Cerebellar nuclear complex (tissue), 1 donor: ENCODE measurements at regions not wholly inside any gene's neighbourhood (a gene's known extent, or its start where the extent isn't known, plus 50 kb on each side); places are given as distances from the start of the nearest gene placed in this dataset.
"Not testable (repeated sequence)": the region's sequence is repeated elsewhere in the genome, so short reads cannot be mapped to it uniquely, and the experiment has no call there.

Source experiments
- DNase-seq, 2 experiments: peaks; one replicate each; lab custom pipeline; 2025; lab: John Stamatoyannopoulos, UW

DNA sequence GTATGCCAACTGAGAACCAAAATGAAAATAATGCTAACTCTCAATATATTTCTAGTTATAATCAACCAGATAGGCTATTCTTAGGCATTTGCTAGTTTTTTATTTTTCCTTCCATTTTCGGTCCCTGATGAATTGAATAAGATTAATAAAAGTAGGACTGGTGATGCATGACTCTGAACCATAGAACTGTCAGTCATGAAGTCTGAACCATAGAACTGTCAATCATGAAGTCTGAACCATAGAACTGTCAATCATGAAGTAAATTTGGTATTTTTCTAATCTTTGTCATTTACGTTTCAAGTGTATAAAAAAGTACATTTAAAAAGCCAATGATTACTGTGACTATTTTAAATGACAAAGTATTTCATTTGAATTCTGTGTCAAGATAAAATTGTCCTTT is 460.2 kb upstream of the NDST3 start:
- no peak for DNase-seq

DNA sequence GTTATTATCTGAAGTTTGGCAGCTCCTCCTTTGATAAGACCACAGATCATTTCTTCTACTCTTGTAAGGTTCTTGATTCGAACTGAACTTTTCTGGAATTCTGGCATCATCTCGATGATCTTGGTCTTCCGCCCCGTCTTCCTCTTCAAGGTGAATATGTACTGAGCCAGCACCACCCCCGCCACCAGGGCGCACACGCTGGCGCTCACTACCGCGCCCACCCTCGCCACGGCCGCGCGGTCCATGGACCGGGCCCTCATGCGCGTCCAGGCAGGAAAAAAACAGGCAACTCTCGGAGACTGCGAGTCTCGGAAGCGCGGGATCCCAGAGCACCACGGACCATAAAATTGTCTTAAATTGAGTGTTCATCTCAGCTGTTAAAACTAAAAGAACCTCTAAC is 458.4 kb upstream of the NDST3 start:
- DNase-seq: no peak

DNA sequence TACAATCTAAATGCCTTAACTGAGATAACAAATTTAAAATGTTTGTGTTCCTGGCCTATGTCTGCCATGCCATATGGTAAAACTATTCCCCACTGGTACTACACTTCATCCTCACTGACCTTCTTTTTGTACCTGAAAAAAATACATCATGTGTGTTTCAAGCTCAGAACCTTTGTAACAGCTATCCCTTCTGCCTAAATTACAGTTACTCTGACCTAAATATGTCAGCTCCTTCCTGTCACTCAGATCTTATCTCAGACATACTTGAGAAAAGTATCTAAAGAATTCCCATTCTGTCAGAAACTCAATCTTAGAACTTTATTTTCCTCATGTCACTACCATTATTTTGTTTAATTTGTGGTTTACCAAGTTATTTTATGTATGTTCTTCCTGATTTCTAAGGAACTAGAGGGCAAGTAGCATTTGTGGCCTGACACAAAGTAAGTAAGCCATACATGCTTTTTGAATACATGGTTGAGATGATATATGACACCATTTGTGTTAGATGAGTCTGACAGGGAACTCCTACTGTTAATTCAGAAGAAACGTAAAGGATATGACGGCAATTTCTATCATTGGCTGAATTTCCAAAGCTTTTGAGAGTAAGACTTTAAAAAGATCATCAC is 456.5 kb upstream of the NDST3 start:
- DNase-seq: no peak

DNA sequence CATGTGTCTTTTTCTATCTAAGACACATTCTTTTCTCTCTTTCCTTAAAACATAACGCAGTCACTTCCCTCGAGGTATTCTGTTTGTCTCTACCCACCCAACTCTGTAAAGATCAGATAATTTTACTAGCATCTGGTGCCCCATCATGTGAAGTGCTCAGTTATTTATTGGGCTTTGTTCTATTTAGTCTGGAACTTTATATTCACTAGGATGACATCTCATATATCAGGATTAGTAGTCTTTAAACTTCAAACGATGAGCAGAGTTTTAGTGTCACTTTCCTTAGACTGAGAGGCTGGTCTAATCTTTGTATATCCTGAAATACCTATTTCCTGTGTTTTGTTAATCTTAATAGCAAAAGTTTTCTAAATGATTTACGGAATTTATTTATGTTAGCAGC is 445.5 kb upstream of the NDST3 start:
- DNase-seq: no peak

DNA sequence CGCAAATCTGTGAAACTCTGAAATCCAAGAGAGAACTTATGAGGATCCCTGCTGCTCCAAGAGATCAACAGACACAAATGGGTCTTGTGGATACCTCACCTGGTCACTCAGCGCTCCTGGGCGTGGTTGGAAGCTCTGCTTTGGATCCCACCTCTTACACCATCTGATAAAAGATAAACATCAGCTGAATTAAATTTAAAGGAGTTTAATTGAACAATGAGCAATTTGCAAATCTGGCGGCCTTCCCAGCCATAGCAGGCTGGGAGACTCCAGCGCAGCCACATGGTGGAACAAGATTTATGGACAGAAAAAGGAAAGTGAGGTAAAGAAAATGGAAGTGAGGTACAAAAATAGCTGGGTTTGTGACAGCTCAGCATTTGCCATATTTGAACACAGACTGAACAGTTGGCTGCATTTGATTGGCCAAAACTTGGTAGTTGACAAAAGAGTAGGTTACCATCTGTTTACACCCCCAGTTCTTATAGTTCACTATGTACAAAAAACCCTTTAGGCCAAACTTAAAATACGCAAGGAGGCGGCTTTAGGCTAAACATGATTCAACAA is 437.3 kb upstream of the NDST3 start:
- DNase-seq: no peak

DNA sequence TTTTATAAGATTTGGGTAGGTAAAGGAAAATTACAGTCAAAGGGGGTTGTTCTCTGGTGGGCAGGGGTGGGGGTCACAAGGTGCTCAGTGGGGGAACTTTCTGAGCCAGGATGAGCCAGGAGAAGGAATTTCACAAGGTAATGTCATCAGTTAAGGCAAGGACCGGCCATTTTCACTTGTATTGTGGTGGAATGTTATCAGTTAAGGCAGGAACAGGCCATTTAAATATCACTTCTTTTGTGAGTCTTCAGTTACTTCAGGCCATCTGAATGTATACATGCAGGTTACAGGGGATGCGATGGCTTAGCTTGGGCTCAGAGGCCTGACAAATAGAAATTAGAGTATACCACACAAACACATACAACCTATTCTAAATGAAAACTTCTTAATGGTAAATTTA is 434.9 kb upstream of the NDST3 start:
- DNase-seq: not testable (repeated sequence)

DNA sequence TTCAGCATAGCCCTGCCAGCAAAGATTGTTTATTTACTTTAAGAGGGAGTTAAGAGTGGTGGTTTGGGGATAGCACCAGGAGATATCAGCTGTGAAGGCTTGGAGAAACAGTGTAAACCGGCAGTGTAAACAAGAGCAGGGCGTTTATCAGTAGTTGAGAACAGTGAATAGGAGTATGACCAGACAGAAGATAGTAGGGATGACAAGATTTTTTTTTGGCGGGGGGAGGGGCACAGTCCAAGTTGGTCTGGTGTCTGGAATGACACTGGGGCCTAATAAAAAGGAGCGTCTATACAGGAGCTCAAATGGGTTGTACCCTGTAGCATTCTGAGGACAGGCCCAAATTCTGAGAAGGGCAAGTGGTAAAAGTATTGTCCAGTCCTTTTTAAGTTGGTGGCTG is 433.4 kb upstream of the NDST3 start:
- DNase-seq: not testable (repeated sequence)

DNA sequence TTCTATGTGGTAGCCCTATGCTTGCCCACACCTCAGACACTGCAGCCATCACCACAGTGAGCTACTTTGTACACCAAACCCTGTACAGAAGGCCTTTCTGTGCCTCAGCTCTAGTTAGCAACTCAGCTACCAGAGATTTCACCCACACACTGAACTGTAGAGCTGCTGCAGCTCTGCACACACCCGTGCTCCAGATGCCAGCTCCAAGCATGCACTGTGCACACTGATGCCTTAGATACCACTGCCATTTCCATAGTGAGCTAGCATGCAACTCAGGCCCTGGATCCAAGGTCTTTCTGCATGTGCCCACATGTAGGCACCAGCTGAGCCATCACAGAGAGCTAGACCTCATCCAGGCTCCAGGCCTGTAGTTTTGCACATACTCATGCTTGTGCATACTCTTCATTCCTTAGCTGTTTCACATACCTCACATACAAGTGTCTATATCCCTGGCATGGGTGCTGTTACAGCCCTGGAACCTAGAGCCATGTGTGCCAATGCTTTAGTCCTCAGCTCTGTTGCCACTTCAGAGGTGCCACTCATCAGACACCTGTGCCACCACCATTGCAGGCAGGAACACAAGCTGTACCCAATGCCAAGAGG is 423.5 kb upstream of the NDST3 start:
- no peak for DNase-seq

DNA sequence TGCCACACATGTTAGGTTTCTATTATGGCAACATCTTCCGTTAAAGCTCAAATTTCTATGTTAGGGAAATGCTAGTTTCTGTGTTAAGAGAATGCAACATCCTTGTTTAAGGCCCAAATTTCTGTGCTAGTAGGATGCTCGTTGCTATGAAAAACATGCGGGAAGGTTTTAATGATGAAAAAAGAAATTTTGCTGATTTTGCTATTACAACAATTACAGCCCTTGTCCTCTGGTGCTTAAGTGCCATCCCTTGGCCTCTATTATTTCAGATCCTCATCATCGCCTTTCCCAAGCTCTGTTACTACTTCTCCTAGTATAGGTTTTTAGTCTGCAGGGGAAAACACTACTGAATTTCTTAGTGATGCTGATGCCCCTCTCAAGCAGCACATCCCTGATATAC is 412.6 kb upstream of the NDST3 start:
- DNase-seq: no peak

DNA sequence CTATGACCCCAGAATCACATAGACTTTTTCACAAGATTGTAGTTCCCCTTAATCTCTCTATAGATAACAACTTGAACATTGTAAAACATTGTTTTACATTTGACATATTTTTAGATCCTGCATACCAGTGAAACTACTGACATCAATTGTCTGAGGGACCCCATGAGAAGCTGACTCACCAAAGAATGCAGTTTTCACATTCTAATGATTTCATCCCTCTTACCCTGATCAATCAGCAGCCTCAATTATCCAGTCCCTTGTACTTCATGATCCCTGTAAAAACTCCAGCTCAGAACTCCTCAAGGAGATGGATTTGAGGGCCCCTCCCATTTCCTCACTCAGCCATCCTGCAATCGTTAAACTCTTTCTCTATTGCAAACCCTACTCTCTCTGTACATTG is 411.0 kb upstream of the NDST3 start:
- no peak for DNase-seq

DNA sequence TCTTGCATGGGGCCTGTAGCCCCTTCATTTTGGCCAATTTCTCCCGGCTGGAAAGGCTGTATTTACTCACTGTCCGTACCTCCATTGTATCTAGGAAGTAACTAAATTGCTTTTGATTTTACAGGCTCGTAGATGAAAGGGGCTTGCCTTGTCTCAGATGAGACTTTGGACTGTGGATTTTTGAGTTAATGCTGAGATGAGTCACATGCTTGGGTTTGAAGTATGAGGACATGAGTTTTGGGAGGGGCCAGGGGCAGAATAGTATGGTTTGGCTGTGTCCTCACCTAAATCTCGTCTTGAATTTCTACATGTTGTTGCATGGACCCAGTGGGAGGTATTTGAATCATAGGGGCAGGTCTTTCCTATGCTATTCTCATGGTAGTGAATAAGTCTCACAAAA is 407.6 kb upstream of the NDST3 start:
- DNase-seq: no peak

DNA sequence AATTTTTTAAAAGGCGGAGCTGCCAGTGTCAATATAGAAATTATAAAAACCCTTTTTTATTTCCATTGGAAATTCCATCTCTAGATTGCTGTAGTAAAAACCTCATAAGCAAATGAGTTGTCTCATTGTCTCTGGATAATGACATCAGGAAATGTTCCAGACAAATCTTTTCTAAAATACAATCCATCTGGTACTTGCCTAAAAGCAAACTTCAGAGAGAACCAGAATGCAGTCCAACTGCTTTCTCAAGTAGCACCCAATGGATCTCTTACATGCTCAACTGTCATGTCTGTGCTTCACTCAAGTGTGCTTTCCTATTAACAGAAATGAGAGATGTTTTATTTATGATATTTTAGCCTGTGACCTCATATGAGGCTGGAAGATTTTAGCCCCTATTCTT is 399.6 kb upstream of the NDST3 start:
- DNase-seq: no peak

DNA sequence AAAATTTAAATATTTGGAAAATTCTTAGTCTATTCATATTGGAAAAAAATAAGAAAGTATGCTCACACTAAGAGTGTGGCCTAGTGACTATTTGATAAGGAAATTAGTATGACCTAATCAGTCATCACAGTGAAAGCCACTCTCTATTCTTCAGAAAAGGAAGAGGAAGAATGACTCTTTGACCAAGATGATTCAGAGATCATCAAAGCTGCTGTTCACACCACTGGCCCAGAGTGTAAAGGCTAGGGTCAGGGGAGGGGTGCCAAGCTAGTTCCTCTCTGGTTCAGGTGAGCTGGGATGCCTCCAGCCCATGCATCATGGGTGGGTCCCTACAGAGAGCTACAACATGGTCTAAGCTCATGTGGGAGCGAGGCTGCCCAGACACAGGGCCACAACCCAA is 396.9 kb upstream of the NDST3 start:
- DNase-seq: no peak

DNA sequence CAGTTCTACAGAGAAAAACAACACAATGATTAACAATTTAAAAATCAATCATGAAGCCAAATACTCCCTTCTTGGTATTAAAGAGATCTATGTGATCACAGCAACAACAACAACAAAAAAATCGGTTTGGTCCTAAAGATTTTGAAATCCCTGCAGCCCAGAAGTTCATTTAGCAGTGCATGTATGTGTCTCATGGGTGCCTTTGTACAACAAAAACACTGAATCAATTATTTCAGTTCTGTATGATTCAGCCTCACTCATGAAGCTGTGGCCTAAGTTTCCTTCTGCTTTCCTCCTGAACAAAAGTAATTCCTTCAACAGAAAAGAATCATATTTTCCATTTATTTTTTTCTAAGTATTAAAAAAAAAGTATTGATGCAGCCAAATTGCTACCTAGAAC is 393.4 kb upstream of the NDST3 start:
- DNase-seq: no peak

DNA sequence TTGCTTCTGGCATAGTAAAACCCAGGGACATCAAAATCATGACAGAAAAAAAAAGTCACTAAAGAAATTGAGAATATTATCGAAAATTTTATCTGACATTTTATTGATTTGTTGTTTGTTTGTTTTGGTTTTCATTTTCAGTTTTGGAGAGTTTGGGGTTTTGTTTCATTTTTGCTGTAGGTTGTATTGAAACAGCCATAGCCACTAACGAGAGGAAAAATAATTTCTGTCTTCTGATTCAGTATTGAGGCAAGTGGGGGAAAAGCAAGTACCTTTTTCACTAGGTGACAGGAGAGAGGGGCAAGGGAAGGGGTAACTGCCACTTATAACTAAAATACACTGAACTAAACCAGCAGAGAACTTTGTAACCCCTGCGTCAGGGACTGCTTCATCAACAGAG is 392.8 kb upstream of the NDST3 start:
- DNase-seq: no peak

DNA sequence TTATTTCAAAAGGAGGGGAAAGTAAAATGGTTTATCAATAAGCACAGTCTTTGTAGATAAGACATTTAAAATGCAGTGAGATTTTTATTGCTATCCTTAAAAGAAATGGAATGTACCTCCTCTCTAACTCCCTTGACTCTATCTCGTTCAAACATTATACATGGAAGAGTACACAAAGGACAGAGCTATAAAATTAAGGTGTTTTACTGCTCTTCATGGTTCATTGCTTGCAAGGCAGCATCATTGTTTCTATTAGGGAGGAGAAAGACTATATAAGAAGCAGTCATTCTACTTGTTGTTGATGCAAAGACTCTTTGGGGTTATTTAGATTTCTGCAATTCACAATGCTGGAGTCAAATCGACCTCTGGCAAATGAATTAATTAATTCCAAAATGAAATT is 380.2 kb upstream of the NDST3 start:
- no peak for DNase-seq

DNA sequence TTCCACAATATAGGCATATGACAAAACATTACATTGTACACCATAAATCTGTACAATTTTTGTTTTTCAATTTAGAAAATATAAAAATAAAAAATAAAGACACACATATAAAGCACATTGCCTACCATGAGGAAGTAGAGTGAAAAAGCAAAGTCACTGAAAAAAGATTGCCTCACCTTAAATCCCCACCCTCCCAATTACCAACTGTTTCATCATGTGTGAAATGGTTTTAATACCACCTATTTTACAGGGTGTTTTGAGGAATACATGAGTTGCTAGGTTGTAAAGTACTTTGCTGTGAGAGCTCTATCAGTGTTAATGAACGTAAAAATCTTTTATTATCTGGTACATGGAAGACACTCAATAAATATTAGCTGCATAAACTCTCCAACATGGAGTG is 373.6 kb upstream of the NDST3 start:
- DNase-seq: no peak

DNA sequence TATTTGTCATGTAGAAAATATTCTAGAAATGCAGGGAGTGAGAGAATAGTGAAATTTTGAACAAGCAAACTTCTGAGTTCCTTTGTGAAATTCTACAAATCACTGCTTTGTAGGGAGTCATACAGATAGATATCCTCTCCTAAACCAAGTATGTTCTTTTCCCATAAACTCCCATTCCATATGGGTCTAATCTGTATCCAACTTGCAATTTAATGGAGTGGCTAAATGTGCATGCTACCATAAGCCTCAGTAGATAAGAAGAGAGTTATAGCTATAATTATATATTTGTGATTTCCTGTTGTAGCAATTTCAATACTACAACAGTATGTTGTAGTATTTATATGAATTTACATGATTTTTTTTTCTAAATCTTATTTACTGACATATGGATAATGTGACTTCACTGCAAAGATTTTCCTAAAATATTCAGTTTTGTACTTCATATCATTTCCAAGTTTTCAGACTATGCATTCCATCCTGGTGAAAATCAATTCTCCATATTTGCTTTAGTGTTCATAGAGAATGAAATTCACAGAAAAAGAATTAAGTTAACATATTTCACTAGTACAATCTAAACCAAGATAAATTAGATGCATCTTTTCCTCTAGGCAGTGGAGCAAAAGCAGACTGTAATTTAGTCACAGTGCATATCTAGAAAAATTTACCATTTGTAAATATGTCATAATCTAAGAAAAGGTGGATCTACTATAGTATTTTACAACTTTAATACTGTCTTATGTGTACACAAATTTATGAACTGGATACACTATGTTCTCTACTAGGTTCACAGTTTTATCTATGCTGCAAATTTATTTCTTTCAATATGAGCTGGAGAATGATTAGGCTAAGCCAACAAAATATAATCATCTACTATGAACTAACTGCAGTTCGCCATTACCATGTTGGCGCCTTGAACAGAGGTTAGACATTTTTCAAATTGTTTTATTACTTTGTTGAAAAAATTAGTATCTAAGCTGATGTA is 372.9 kb upstream of the NDST3 start:
- DNase-seq: no peak

DNA sequence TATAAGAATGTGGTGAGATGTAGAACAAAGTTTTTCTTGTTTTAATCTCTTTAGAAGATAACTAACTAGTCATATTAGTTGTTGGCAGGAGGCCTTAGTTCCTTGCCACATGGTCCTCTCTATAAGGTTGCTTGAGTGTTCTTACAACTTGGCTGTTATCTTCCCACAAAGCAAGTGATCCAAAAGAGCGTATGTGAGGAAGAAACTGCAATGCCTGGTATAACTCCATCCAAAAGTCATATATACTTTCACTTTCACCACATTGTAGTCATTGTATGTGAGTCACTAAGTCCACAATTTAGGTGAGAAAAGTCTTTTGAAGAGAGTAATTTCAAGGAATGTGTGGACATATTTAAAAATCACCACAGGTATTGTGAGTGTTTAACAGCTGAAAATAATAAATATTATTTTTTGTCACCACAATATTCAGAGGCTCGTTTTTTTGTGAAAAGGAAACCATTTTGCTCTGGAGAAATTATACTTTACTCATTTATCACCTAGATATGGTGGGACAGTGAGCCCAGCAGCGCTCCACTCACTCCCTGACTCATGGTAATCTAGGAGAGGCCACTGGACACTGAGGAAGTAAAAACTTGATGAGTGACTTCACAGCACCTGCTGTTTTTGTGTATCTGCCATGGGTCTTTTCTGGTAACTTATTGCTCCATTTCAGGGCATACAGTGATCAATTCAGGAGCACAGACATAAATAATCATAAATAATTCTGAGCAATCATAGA is 369.4 kb upstream of the NDST3 start:
- DNase-seq: no peak

DNA sequence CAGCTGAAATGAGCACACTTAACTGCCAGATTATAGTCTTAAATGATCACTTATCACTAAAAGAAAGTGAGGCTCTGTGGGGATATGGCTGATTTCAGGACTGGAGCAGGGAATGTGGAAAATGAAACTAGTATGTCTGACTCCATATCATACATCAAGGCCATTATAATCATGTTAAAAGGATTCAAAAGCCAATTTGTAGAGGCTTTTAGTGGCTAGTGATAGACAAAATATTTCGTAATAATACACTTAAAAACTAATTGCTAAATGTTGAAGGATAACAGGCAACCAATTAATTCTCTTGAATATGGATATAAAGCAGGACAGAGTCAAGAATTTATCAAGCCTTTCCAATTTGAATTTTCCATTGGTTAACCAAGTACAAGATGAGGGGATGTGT is 358.1 kb upstream of the NDST3 start:
- DNase-seq: no peak

DNA sequence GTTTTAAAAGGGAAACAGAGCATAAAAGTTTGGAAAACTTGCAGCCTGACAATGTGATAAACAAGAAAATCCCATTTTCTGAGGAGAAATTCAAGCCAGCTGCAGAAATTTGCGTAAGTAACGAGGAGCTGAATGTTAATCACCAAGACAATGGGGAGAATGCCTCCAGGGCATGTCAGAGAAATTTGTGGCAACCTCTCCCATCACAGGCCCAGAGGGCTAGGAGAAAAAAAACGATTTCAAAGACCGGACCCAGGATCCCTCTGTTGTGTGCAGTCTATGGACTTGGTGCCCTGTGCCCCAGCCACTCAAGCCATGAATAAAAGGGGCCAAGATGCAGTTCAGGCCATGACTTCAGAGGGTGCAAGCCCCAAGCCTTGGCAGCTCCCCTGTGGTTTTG is 355.4 kb upstream of the NDST3 start:
- DNase-seq: no peak
